ENCODE measurements at regions not wholly inside any gene's neighbourhood (a gene's known extent, or its start where the extent isn't known, plus 50 kb on each side); places are given as distances from the start of the nearest gene placed in this dataset.

- intact Hi-C loops (cut with micrococcal nuclease; ENCODE audit: unreplicated experiment) (no loop called here), in situ Hi-C loops (cut with HindIII; ENCODE audit: extremely low pct_ligation_motif_present, low pct_unique_long_range_greater_than_20kb) (no loop called here)
- H3K4me1 ChIP-seq (ENCODE audit: insufficient read depth, low read length): peaks cover 20% of the 10 kb centered on the region; the same call in 1 of the 2 replicates
- ChIA-PET CTCF (ENCODE audit: low intra/inter-chr PET ratio, low total read pairs) (no interaction called here), POLR2A (no interaction called here)
- BruUV-seq (replicated peaks): no TSS peak
- no peaks in the 10 kb centered on the region for H3K36me3 ChIP-seq (replicated peaks in 1 of 2; ENCODE audit: control insufficient read depth in 1 of 2, insufficient read depth in 2 of 2, low read length in 2 of 2)
- no peak for FAIRE-seq
- no peak overlapping the region for H3K4me3 ChIP-seq (replicated peaks in 1 of 3; ENCODE audit: insufficient read depth in 1 of 3, low read depth in 2 of 3, low read length in 3 of 3)
- H2AFZ ChIP-seq (ENCODE audit: low read length): no peak overlapping the region
- H3K9me3 ChIP-seq (ENCODE audit: low read length): no peaks in the 10 kb centered on the region
- H3K27me3 ChIP-seq (ENCODE audit: control insufficient read depth in 1 of 2, insufficient read depth in 2 of 2, low read length in 2 of 2): no peaks in the 10 kb centered on the region
- no peak overlapping the region for H3K4me2 ChIP-seq (ENCODE audit: low read depth, low read length)
- 31% methylated on average over 4 of the region's 4 CpGs for WGBS (ENCODE audit: low lambda C conversion rate)
- no peak overlapping the region for H3K27ac ChIP-seq (ENCODE audit: extremely low read length, insufficient read depth, low read length)
- TF ChIP-seq HOXA5 (CRISPR knock-in tag; IDR thresholded peaks at IDR 0.05): no peak
- no peak for TF ChIP-seq MBNL3 (CRISPR knock-in tag; conservative IDR thresholded peaks at IDR 0.05)
- TF ChIP-seq PPARG (CRISPR knock-in tag; conservative IDR thresholded peaks at IDR 0.05): no peak
- no peak for TF ChIP-seq ZMYM4 (CRISPR knock-in tag; IDR thresholded peaks at IDR 0.05)
- TF ChIP-seq, protein P1, sequence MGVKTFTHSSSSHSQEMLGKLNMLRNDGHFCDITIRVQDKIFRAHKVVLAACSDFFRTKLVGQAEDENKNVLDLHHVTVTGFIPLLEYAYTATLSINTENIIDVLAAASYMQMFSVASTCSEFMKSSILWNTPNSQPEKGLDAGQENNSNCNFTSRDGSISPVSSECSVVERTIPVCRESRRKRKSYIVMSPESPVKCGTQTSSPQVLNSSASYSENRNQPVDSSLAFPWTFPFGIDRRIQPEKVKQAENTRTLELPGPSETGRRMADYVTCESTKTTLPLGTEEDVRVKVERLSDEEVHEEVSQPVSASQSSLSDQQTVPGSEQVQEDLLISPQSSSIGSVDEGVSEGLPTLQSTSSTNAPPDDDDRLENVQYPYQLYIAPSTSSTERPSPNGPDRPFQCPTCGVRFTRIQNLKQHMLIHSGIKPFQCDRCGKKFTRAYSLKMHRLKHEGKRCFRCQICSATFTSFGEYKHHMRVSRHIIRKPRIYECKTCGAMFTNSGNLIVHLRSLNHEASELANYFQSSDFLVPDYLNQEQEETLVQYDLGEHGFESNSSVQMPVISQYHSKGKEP (CRISPR knock-in tag; IDR thresholded peaks at IDR 0.05): no peak
- TF ChIP-seq, protein P2, sequence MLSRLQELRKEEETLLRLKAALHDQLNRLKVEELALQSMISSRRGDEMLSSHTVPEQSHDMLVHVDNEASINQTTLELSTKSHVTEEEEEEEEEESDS (CRISPR knock-in tag; IDR thresholded peaks at IDR 0.05; ENCODE audit: borderline replicate concordance): no peak
- no peaks in the 10 kb centered on the region for H3K79me2 ChIP-seq (ENCODE audit: insufficient read depth, low read length)
- DNase-seq (ENCODE audit: low spot score): no peak
- no peak overlapping the region for H3K9ac ChIP-seq (ENCODE audit: insufficient read depth, low read depth, low read length)
- no peaks in the 10 kb centered on the region for H4K20me1 ChIP-seq (ENCODE audit: insufficient read depth, low read length)
- no peak for ATAC-seq
These were observed 102.6 kb upstream of the SERP2 start for GRCh38 chr13:44271031-44271455.

DNA sequence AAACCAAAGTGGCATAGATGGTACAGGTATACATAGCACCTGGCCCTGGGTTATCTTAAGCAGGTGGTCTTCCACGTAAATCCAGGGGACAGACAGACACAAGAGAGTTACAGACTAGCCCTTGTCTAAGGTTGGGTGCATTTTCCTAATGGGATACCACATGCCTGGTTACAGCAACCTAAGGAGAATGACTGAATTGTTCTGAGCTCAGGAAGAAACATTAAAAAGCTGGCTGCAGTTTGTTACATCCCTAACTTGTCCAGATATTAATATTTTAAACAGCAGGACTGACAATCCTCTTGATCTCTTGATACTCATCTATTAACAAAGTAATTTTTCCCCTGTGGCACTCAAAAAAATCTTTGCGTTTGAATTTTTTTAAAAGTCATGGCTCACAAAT, 102.2 kb upstream of the SERP2 start:
- ATAC-seq: no peak
- FAIRE-seq: no peak
- in situ Hi-C loops (cut with HindIII; ENCODE audit: extremely low pct_ligation_motif_present, low pct_unique_long_range_greater_than_20kb): no loop called here
- ChIA-PET CTCF (ENCODE audit: low intra/inter-chr PET ratio, low total read pairs) (no interaction called here), POLR2A (no interaction called here)
- intact Hi-C loops (cut with micrococcal nuclease; ENCODE audit: unreplicated experiment): no loop called here
- no peaks in the 10 kb centered on the region for H3K36me3 ChIP-seq (replicated peaks in 1 of 2; ENCODE audit: control insufficient read depth in 1 of 2, insufficient read depth in 2 of 2, low read length in 2 of 2)
- H3K27ac ChIP-seq (ENCODE audit: extremely low read length, insufficient read depth, low read length): no peak overlapping the region
- peaks cover 20% of the 10 kb centered on the region; the same call in 1 of the 2 replicates for H3K4me1 ChIP-seq (ENCODE audit: insufficient read depth, low read length)
- H4K20me1 ChIP-seq (ENCODE audit: insufficient read depth, low read length): no peaks in the 10 kb centered on the region
- H3K9ac ChIP-seq (ENCODE audit: insufficient read depth, low read depth, low read length): no peak overlapping the region
- BruUV-seq (replicated peaks): no TSS peak
- no peak for DNase-seq (ENCODE audit: low spot score)
- no peaks in the 10 kb centered on the region for H3K27me3 ChIP-seq (ENCODE audit: control insufficient read depth in 1 of 2, insufficient read depth in 2 of 2, low read length in 2 of 2)
- H3K79me2 ChIP-seq (ENCODE audit: insufficient read depth, low read length): no peaks in the 10 kb centered on the region
- no peak overlapping the region for H3K4me2 ChIP-seq (ENCODE audit: low read depth, low read length)
- H2AFZ ChIP-seq (ENCODE audit: low read length): no peak overlapping the region
- no peak overlapping the region for H3K4me3 ChIP-seq (replicated peaks in 1 of 3; ENCODE audit: insufficient read depth in 1 of 3, low read depth in 2 of 3, low read length in 3 of 3)
- H3K9me3 ChIP-seq (ENCODE audit: low read length): no peaks in the 10 kb centered on the region
- WGBS (ENCODE audit: low lambda C conversion rate): 49% methylated on average over 2 of the region's 2 CpGs
- TF ChIP-seq TOE1 (CRISPR knock-in tag; IDR thresholded peaks at IDR 0.05) (no peak), SMAD1 (CRISPR knock-in tag; IDR thresholded peaks at IDR 0.05; ENCODE audit: borderline replicate concordance, low read depth) (no peak), TCF7 (IDR thresholded peaks at IDR 0.05; ENCODE audit: low read depth) (no peak), MZF1 (CRISPR knock-in tag; IDR thresholded peaks at IDR 0.05; ENCODE audit: borderline replicate concordance) (no peak), EEA1 (CRISPR knock-in tag; IDR thresholded peaks at IDR 0.05; ENCODE audit: borderline replicate concordance) (no peak), POLR2A (IDR thresholded peaks at IDR 0.05; ENCODE audit: insufficient read depth in 1 of 2, low read depth in 2 of 2, low read length in 2 of 2) (no peak), TCF7L2 (IDR thresholded peaks at IDR 0.05; ENCODE audit: low read depth, low read length) (no peak), GLMP (CRISPR knock-in tag; IDR thresholded peaks at IDR 0.05; ENCODE audit: borderline replicate concordance) (no peak)
- TF ChIP-seq, protein P3, sequence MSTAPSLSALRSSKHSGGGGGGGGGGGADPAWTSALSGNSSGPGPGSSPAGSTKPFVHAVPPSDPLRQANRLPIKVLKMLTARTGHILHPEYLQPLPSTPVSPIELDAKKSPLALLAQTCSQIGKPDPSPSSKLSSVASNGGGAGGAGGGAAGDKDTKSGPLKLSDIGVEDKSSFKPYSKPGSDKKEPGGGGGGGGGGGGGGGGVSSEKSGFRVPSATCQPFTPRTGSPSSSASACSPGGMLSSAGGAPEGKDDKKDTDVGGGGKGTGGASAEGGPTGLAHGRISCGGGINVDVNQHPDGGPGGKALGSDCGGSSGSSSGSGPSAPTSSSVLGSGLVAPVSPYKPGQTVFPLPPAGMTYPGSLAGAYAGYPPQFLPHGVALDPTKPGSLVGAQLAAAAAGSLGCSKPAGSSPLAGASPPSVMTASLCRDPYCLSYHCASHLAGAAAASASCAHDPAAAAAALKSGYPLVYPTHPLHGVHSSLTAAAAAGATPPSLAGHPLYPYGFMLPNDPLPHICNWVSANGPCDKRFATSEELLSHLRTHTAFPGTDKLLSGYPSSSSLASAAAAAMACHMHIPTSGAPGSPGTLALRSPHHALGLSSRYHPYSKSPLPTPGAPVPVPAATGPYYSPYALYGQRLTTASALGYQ (CRISPR knock-in tag; IDR thresholded peaks at IDR 0.05): no peak
